Myocyte (in vitro differentiated cells): ENCODE measurements at regions not wholly inside any gene's neighbourhood (a gene's known extent, or its start where the extent isn't known, plus 50 kb on each side); places are given as distances from the start of the nearest gene placed in this dataset.
"Not testable (repeated sequence)": the region's sequence is repeated elsewhere in the genome, so short reads cannot be mapped to it uniquely, and the experiment has no call there.

Experiments used
- DNase-seq: peaks from one replicate; pipeline ENCODE4 v3.0.0-alpha.2; 2012; ENCODE audit warnings: low read depth

DNA sequence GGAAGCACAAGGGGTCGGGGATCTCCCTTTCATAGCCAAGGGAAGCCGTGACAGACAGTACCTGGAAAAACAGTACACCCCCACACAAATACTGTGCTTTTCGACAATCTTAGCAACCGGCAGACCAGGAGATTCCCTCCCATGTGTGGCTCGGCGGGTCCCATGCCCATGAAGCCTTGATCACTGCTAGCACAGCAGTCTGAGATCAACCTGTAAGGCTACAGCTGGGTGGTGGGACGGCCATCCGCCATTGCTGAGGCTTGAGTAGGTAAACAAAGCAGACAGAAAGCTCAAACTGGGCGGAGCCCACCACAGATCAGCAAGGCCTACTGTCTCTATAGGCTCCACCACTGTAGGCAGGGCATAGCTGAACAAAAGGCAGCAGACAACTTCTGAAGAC, 180.2 kb upstream of the SOX6 start:
- no peak for DNase-seq

DNA sequence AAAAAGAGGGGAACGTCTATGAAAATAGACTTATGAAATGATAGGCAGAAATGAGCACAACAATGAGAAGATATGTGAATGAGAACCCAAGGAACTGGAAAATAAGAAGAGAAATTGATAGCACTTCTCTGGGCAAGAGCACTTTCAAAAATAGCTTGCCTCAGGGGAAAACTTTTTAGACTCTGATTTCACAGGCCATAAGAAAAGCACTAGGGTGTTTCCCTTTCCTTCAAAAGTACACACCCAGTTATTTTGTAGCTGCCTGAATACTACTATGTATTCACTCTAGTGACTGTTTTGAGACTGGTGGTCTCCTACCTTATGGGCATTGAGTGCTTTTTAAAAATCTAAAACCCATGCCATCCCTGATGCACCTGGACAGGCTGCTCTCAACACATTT, 172.3 kb upstream of the SOX6 start:
- DNase-seq: no peak

DNA sequence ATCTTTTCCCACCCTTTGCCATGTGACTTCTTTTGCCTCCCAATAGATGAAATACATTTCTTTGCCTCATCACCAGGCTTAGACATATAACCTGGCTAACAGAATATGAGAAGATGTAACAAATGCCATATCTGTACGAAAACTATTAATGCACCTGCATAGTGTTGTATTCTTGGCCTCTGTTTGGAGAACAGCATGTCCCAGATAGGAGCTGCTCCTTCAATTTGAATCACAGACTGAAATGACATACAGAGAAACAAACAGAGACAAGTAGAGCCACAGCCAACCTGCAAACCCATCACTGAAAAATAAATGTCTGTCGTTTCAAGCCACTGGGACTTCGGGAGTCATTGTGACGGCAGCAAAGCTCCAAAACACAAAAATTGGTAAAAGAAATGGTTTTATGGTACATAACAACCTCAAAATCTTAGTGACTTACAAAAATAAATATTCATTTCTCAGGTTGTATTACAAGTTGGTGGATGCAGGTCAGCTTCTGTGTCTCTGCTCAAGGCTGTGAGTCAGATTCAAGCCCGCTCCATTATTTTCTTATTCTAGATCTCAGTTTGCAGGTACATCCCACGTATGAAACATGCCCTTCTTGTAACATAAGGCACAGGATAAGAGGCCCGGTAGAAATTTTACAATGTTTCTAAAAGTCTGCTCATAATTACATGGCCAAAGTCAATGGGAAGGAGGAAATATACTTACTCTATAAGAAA, 171.3 kb upstream of the SOX6 start:
- DNase-seq: no peak

DNA sequence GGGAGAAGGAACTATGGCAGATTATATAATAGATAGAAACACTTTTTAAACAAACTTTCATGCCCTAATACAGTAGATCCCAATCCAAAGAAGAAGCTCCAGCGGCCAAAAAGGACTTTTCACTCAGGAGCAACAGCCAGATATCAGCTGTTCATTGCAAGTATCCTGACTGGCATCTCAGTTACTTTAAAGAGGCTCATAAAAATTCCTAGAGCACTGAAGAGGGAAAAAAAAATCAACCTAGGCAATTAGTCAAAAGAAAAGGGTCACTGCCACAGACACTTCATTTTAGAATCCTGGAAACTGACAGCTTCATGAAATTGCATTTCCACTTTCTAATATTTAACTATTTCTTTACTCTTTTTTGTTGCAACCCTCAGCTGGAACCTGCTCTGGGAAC, 170.6 kb upstream of the SOX6 start:
- no peak for DNase-seq

DNA sequence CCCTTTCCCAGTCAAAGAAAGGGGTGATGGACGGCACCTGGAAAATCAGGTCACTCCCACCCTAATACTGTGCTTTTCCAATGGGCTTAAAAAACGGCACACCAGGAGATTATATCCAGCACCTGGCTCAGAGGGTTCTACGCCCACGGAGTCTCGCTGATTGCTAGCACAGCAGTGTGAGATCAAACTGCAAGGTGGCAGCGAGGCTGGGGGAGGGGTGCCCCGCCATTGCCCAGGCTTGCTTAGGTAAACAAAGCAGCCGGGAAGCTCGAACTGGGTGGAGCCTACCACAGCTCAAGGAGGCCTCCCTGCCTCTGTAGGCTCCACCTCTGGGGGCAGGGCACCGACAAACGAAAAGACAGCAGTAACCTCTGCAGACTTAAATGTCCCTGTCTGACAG, 164.4 kb upstream of the SOX6 start:
- not testable (repeated sequence) for DNase-seq

DNA sequence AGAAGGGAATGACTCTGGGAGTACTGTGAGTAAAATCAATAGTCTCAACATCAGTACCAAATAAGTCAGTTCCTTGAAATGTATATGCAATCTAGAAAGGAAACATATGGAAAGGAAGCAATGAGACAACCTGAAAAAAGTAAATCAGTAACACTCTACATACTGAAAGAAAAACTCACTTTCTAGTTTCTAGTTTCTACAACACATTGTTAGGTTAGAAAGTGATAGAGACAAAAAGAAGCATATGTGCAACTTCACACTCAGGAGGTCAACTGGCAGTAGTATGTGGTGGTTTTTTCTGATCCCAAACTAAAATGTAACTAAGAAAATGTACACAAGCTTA, 156.5 kb upstream of the SOX6 start:
- DNase-seq: no peak

DNA sequence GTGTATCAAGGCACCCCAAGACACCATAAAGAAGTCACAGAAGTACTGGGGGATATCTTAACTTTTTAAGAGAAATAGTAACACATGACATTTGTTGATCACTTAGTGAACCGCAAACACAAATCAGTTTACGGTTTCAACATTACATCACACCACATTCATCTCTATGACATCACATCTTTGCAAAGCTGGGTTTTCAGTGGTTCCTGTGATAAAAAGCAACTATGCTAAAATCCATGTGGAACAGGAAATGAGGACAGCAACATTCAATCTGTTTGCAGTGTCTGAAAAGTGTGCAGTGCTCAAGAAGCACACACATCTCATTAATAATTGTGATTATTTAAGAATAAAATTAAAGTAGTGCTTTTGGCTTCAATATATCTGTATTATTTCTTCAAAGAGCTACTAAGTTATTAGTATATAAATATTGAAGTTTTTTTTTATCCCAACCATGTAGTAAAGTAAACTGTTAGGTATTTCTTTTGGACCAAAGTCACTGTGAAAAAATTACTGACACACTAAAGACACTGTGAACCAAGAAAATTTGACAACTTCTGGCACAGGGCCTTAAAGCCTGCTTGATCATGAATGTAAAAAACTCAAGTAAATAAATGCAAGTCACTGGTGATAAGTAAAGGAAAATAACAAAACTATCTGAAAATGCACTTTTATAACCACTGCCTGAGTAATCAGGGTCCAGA, 156.0 kb upstream of the SOX6 start:
- no peak for DNase-seq

DNA sequence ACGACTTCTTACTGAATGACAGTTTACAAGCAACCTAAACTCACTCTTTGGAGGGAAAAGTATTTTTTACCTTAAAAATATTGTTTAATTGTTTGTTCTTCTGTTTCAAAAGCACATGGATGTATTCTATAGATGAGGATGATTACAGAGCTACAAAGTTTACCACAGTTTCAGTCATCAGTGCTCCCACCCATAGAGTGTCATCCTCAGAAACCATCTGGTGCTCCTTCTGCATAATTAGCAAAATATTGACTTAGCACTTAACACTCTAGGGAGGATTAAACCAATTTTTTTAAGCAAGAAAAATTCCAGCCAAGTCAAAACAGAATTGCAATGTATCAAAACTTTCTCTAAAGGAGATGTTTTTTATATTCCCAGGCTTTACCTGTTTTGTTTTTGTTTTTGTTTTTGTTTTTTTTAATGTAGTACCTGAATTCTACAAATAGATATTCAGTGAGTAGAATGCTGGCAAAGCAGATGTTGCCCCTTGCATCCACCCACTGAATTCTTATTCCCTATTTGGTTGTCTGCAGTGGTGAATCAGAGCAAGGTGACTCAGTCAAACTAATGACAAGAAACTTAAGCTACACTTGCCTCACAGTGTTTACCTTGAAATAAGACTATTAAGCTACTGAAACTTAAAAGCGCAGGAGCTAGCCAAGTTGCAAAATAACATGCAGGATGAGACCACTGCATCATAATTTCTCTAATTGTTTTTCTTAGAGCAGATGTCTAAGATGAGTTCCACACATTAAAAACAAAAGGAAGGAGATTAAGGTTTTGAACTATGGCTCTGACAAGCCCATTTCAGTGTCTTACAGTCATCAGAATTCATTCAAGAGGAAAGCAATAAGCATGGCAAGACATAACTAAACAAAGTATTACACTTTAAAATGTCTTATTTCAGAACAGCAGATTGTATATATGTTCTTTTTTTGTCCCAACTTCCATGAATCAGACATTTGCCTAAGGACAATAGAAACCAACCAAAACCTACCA, 155.1 kb upstream of the SOX6 start:
- no peak for DNase-seq

DNA sequence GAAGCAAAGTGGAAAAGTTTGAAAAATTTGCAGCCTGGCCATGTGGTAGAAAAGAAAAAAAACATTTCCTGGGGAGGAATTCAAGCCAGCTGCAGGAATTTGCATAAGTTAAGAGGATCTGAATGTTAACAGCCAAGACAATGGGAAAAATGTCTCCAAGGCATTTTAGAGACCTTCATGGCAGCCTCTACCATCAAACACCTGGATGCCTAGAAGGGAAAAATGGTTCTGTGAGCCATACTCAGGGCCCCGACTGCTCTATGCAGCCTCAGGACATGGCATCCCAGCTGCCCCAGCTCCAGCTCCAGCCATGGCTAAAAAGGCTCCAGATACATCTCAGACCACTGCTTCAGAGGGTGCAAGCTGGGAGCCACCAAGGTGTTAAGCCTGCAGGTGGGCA, 149.1 kb upstream of the SOX6 start:
- DNase-seq: no peak

DNA sequence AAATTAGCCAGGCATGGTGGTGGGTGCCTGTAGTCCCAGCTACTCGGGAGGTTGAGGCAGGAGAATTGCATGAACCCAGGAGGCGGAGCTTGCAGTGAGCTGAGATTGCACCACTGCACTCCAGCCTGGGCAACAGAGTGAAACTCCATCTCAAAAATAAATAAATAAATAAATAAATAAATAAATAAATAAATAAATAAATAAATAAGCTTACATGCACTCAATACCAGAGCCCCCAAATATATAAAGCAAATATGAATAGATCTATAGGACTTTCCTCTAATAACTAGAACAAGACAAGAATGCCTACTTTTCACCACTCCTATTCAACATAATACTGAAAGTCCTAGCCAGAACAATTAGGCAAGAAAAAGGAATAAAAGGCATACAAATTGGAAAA, 147.5 kb upstream of the SOX6 start:
- DNase-seq: not testable (repeated sequence)

DNA sequence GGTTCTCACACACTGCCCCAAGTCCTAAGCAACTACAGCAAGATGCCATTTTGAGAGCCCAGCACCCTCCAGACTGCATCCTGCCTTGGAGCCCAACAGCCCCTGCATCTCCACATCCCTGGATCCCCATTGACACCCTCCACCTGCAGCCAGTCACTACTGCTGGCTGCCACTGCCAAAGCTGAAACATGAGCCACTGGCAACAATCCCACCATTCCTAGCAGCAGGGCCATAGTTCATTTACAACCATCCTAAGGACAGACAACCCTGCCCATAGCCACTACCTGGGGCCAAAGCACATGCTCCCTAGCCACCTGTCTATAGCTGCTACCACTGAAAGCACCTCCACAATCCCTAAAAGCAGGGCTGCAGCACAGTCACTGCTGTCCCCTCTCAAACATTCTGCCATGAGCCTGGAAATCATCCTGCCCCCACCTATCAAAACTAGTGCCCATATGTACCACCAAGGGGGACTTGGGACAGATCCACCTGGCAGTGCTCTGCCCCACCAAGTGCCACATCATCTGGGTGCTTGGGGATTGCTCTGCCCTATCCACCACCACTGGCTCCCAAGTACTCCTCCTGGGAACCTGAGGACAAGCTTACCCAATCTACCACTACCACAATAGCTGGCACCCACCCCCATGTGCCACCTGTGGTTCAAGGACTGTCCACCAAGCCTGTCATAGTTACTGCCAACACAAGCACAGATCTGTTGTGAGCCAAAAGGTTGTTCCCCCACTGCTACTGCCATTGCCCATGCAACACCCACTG, 138.8 kb upstream of the SOX6 start:
- no peak for DNase-seq

DNA sequence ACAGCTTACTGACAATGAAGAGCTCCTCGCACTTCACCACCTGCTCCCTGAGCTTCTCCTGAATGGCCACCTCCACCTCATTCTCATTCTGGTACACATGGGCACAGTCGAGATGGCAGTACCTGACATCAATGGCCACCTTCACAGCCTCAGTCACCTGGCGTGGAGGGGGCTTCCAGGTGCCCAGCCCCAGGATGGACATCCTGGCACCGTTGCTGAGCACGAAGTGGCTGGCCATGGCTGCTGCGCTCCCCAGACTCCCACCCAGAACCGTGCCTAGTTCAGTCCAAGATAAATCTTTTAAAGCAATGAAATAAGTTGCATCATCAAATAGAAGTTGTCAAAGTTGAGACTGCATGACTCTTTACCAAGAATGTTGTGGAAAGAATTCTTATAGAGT, 128.1 kb upstream of the SOX6 start:
- DNase-seq: no peak

DNA sequence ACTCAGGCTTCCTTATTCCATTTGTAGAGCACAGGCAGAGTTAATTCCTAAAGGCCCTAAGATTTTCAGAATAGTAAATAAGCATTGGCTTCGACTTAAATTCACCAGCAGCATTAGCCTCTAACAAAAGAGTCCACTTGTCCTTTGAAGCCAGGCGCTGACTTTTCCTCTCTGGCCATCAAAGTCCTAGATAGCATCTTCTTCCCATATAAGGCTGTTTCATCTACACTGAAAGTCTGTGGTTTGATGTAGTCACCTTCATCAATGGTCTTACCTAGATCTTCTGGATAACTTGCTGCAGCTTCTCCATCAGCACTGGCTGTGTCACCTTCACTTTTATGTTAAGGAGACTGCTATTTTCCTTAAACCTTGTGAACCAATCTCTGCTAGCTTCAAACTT, 118.3 kb upstream of the SOX6 start:
- no peak for DNase-seq

DNA sequence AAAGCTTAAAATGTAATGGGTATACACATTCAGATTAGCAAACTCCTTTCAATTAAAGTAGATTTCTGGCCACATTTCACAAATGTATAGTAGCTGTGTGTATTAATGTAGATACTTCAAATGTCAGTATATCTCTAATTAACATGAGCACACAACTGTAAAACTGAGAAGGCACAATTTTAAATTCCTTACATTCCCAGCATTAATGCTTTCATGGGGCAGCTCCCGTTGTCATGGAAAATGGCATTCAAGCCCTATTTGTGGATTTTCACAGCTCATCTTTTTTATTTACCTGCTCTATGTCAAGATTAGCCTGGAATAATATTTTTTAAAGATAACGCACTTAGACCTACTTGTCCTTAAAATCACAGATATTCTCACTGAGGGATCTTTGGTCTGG, 113.6 kb upstream of the SOX6 start:
- no peak for DNase-seq

DNA sequence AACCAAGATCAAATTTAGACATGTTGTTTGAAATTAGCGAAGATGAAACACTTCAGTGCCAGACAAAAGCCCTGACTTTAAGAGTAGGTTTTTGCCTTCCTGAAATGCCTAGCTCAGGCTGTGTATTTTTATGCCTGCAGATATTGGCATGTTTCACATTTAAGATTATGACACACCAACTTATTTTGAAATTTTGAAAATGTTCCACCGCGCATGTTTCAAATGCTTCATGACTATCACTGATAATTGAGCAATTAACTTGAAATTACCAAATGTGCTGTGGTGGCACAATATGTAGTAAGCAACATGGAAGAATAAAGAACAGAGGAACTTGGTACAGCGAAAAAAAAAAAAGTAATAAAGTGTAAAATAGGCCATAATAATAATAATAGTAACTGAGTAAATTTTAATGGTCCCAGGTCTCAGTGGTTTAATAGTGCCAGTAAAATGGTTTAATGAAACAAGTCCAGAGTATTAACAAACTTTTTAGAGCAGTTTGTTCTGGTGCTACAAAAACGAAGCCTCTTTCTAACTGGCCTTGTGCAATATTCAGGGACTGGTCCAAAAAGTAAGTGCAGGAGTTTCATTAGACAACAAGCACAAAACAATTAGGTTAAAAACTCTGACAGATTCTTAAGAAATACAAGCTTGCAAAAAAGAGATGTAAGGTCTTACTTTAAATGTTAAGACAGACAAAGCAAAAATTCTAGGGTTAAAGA, 112.5 kb upstream of the SOX6 start:
- DNase-seq: no peak

DNA sequence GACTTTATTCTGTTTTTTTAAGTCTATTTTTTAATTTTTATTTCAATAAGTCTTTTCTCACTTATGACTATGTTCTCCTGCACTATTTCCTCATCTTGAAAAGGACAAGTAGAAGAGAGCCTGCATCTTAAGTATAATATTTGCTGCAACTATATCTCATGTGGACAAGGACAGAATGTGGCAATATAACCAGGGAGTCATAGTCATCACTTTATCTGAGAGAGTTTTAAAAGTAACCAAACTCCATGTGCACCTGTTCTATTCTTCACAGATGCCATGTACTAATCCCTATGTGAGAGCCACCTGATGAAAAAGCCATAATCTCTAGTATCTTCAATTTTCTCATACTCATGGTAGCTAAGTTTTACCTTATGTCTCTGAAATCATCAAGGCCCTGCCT, 104.2 kb upstream of the SOX6 start:
- no peak for DNase-seq

DNA sequence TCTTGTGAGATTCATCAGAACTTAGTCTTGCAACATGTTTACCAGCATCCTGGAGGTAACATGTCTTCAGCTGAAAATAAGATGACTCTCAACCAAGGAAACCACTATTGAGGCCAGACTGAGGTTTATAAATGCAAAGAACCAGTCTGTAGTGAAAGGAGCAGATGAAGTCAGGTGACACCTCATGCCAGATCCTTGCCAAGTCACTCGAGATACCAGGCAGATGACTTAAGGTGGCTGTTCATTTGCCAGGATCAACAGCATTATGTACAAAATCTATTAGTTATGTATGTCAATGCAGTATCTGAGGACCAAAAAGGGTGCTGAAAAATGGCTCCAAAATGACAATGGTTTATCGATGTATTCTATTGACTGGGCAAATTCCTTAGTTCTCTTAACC, 100.0 kb upstream of the SOX6 start:
- DNase-seq: no peak

DNA sequence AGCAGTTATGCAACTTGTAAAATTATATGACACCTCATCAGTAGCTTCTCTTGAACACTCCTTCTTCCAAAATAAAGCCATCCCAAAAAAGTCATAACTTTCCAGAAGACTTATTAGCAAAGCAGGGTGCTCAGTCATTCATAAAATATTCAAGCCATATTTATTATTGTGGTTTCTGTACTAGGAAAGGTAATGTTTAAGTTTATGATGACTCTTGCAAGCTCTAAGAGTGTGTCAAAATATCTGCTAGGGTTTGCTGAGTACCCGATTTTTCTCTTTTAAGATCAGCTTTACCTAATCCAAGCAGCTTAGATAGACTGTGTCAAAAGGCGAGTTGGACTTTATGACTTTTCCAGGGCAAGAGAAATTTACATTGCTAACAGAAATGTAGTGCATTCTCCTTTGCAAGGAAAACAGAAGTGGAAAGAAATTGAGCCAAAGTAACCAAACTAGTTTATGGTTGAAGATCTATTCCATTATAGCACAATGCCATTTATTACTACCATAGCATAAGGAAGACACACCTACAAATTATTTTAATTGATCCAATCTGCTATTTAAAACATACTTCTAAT, 98.0 kb upstream of the SOX6 start:
- DNase-seq: no peak

DNA sequence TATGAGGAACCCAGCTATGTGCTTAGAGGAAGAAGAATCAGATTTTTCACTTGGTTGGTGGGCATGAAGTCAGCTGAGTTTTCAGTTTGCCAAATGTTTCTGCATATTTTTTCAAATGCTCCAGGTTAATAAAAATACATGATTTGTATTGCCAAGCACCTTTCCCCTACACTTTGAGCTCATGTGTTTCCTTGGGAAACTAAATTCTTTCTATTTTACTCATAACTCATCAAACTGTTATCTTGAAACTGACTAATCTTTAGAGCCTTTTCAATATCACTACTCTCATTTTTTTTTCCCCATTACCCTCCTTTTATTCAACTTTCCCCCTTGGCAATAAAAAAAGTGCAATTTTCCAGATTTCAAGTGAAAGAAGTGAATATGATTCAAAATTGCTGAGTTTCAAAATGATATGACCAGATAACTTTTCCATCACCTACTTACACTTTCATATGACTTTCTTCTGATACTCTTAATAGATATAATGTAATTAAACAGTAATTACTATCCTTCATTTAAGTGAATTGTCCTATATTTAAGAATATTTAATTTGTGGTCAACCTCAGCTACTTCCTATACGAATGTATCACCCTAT, 91.9 kb upstream of the SOX6 start:
- DNase-seq: no peak

DNA sequence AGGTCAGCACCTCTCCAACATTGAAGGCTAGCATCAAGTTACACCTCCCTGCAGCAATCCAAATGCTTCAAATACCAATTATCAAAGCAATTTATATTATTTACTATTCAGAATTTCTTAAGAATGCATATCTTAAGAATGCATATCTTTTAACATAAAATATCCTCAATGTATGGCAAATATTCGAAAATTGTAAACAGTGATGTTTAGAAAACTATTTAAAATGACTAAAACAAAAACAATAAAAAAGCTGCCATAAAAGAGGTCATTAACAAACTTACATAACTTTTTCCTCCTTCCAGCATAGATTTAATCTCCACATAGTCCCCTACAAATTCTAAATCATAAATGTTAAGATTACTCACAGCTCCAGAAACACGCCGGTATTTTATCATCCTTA, 85.1 kb upstream of the SOX6 start:
- no peak for DNase-seq
